Chondrocyte (in vitro differentiated cells): ENCODE measurements at regions not wholly inside any gene's neighbourhood (a gene's known extent, or its start where the extent isn't known, plus 50 kb on each side); places are given as distances from the start of the nearest gene placed in this dataset.
A peak's percentile ranks its signal among the peaks of the same experiment; 100 is the strongest.

ENCODE experiments used
- DNase-seq: peaks from one replicate; pipeline ENCODE4 v3.0.0; 2021; ENCODE audit warnings: mixed read lengths, low spot score
- H3K27ac Mint-ChIP-seq: one replicate; pipeline ENCODE4 v1.8.0; 2021; ENCODE audit warnings: mild to moderate bottlenecking, moderate library complexity, mixed read lengths; ENCODE audit not compliant: unreplicated experiment
- H3K27me3 Mint-ChIP-seq: 2 replicates; pipeline ENCODE4 v1.8.0; 2021; ENCODE audit warnings: low read depth, mixed read lengths
- H3K36me3 Mint-ChIP-seq: 2 replicates; pipeline ENCODE4 v1.8.0; 2021; ENCODE audit warnings: low read depth, mixed read lengths
- H3K4me1 Mint-ChIP-seq: 2 replicates; pipeline ENCODE4 v1.8.0; 2021; ENCODE audit warnings: low read depth, mild to moderate bottlenecking, mixed read lengths
- H3K4me3 Mint-ChIP-seq: one replicate; pipeline ENCODE4 v1.8.0; 2021; ENCODE audit warnings: mild to moderate bottlenecking, moderate library complexity, mixed read lengths; ENCODE audit not compliant: unreplicated experiment
- H3K9me3 Mint-ChIP-seq: 2 replicates; pipeline ENCODE4 v1.8.0; 2021; ENCODE audit warnings: low read depth, mixed read lengths
- TF ChIP-seq, protein P1 (sequence below): fragments of 200-600 bp; sonication (generic); IDR thresholded peaks from 2 replicates; pipeline ENCODE4 v1.5.0; 2021; ENCODE audit warnings: antibody characterized with exemption, mild to moderate bottlenecking, moderate library complexity

DNA sequence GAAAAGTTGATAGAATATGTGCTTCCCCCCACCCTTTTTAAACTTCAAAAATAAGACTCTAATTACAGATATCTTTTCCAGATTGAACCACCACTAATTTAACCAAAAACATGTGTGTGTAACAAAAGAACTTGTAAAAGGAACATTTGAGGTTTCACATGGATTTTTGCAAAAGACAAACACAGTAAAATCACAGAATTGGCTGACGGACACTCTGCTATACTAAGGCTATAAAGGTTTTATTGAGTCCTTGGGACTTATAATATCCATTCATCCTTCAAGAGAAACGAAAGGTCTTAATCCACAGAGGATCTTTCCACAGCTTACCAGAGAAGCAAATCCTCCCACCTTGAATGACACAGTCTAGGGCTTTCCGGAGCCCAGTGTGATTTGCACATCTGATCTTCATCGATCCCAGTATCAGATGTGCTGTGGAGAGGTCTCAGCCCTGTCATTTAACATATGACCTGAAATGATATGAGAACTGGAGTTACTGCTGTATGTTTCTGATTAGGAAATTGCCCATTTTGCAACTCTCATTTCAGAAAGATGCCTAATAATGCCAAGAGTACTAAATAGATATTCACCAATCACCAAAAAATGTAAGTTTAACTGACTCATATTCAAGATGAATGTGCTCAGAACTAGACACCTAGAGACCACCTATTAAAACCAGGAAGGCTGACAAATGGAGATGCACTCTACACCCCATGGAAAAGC lies 256.5 kb upstream of the FBXL7 start:
- no peak for DNase-seq
- H3K27me3 Mint-ChIP-seq = peaks cover 2% of the 10 kb centered on the region
- no peak overlapping the region for H3K27ac Mint-ChIP-seq
- peaks cover 34% of the 10 kb centered on the region for H3K9me3 Mint-ChIP-seq
- peaks cover 12% of the 10 kb centered on the region for H3K4me1 Mint-ChIP-seq
- H3K4me3 Mint-ChIP-seq = no peak overlapping the region
- TF ChIP-seq, protein P1, sequence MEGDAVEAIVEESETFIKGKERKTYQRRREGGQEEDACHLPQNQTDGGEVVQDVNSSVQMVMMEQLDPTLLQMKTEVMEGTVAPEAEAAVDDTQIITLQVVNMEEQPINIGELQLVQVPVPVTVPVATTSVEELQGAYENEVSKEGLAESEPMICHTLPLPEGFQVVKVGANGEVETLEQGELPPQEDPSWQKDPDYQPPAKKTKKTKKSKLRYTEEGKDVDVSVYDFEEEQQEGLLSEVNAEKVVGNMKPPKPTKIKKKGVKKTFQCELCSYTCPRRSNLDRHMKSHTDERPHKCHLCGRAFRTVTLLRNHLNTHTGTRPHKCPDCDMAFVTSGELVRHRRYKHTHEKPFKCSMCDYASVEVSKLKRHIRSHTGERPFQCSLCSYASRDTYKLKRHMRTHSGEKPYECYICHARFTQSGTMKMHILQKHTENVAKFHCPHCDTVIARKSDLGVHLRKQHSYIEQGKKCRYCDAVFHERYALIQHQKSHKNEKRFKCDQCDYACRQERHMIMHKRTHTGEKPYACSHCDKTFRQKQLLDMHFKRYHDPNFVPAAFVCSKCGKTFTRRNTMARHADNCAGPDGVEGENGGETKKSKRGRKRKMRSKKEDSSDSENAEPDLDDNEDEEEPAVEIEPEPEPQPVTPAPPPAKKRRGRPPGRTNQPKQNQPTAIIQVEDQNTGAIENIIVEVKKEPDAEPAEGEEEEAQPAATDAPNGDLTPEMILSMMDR = no peak
- H3K36me3 Mint-ChIP-seq = peaks cover 11% of the 10 kb centered on the region

DNA sequence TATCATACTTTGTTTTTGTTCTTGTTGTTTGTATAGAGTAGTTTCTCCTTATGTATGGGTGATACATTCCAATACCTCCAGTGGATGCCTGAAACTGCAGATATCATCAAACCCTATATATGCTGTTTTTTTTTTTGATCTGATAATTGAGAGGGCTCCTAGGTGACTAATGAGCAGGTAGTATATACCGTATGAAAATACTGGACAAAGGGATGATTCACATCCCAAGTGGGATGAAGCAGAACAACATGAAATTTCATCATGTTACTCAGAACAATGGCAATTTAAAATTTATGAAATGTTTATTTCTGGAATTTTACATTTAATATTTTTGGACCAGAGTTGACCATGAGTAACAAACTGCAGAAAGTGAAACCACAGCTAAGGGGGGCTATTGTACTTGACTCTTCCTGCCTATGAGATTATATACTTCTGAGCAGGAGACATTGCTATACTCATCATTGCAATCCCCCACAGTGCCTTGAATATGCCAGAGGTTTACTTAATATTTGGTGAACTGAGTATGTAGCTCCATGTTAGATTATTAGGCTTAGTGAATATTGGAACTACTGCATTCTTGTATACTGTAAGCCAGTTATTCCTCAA lies 258.7 kb upstream of the FBXL7 start:
- Mint-ChIP-seq H3K4me1 (no peaks in the 10 kb centered on the region), H3K9me3 (peaks cover 29% of the 10 kb centered on the region), H3K27ac (no peak overlapping the region), H3K36me3 (peaks cover 10% of the 10 kb centered on the region), H3K4me3 (no peak overlapping the region), H3K27me3 (peaks cover 2% of the 10 kb centered on the region)
- no peak for DNase-seq
- TF ChIP-seq, protein P1 = peak; percentile 30

DNA sequence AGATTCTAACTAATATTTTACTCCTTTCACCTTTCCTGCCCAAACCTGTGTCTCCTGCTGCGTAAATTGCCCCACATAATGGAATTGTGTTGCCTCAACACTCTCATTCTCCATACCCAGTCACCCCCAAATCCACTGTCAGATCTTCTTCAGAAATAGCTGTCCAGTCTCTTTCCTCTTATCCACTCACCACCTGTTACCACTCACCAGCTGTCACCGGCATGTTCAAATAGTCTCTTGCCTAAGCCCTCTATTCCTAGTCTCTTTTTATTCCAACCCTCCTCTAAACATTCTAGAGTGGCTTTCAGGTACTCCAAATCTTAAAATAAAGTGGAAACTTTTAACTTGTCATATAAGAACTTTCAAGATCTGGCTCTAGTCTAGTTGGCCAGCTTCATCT lies 262.0 kb upstream of the FBXL7 start:
- H3K27me3 Mint-ChIP-seq = peaks cover 2% of the 10 kb centered on the region
- H3K4me3 Mint-ChIP-seq = no peak overlapping the region
- TF ChIP-seq, protein P1 = no peak
- H3K4me1 Mint-ChIP-seq = peaks cover 10% of the 10 kb centered on the region
- H3K27ac Mint-ChIP-seq = no peak overlapping the region
- H3K36me3 Mint-ChIP-seq = no peaks in the 10 kb centered on the region
- no peak for DNase-seq
- peaks cover 11% of the 10 kb centered on the region for H3K9me3 Mint-ChIP-seq

DNA sequence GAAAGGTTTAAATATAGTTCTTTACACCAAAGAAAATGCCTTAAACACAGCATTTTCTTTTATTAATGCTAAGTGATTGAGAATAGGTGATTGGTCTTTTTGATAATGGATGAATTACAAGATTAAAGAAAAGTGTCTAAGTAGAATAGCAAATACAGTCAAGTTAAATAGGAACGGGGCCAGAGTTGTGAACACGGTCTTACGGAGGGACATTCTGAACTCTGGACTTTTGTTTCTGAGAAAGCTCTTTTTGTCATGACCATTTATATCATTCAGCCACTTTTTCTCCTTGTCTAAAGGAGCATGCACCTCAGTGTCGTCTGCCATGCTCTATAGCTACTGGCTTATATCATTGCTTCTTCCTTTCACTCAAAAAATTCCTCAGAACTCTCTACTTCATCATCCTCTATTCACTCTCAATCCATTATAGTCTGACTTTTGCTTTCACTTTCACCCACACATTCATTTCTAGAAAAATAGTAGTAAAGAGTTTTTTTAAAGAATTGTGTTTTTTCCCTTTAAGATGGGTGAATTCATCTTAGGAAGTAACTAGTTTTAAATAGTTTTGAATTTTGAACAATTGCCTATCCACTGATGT lies 263.0 kb upstream of the FBXL7 start:
- Mint-ChIP-seq H3K27ac (no peak overlapping the region), H3K36me3 (no peaks in the 10 kb centered on the region), H3K4me3 (no peak overlapping the region), H3K9me3 (peaks cover 11% of the 10 kb centered on the region), H3K4me1 (peaks cover 10% of the 10 kb centered on the region), H3K27me3 (peaks cover 2% of the 10 kb centered on the region)
- DNase-seq = no peak
- TF ChIP-seq, protein P1 = no peak

DNA sequence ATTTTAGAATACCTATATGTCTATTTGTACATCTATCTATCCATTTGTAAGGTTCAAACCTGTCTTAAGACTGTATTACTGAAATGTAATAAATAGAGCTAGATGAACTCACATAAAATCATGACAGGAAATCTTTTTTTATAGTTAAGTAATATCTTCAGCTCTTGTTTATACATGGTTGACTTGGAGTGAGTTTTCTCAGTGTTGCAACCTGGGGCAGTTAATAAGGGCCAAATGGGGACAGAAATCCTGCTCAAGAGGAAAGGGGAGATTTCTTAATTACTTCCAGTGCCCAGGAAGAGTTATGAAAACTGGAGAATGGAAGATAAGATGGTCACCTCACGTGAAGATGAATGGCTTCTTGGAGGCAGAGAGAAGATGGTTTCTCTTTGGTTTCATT lies 265.1 kb upstream of the FBXL7 start:
- Mint-ChIP-seq H3K36me3 (no peaks in the 10 kb centered on the region), H3K27ac (no peak overlapping the region), H3K4me1 (peaks cover 10% of the 10 kb centered on the region), H3K9me3 (peaks cover 6% of the 10 kb centered on the region), H3K27me3 (peaks cover 6% of the 10 kb centered on the region), H3K4me3 (no peak overlapping the region)
- no peak for DNase-seq
- TF ChIP-seq, protein P1 = no peak
